Heart left ventricle (tissue), 13 donors: ENCODE measurements at regions not wholly inside any gene's neighbourhood (a gene's known extent, or its start where the extent isn't known, plus 50 kb on each side); places are given as distances from the start of the nearest gene placed in this dataset.

Experiments used
- POLR2A ChIP-seq, 2 donors: fragments of 450-650 bp; IDR thresholded peaks; one replicate each; pipeline ENCODE4 v1.6.1; 2017; ENCODE audit warnings: antibody characterized with exemption in 2 of 2, mild to moderate bottlenecking in 2 of 2, moderate library complexity in 2 of 2
- TF ChIP-seq, protein P1 (sequence below), 12 donors: fragments of 200-600 bp; sonication (generic) in 4 of 12; IDR thresholded peaks; one replicate each; pipeline versions ENCODE4 v1.5.0 to v1.8.0; 2018 to 2022; ENCODE audit warnings: antibody characterized with exemption in 12 of 12, mild to moderate bottlenecking in 5 of 12
- donor health status: ischemic (EF 13 %, LVEDD 7.1; RV severe dilation, severe dysfunction).
- donor health status: DM: no; HTN: yes; CAD: no.
- donor health status: DM: no; HTN: no; CAD: no.
- donor health status: ischemic (EF 25% LVEDD 6.9; RV normal size, moderate dysfunction).
- donor health status: ischemic (EF 25% LVEDD 5.7; RV mildly dilated, moderate dysfunction).
- donor health status: ischemic (EF 35%, LVEDD 5.7; RV mildly dilated, moderate dysfunction).
- donor health status: nonischemic (EF 11% LVEDD 7.7; RV severe dilation, severe dysfunction).
- donor health status: DM: yes; HTN: yes; CAD: no.
- donor health status: PGD.
- donor health status: ischemic (EF 29% LVEDD 5.4; RV normal size, mild dysfunction).
- donor health status: nonischemic (EF 23%, LVEDD 6.1; RV moderate dilation, normal function).

DNA sequence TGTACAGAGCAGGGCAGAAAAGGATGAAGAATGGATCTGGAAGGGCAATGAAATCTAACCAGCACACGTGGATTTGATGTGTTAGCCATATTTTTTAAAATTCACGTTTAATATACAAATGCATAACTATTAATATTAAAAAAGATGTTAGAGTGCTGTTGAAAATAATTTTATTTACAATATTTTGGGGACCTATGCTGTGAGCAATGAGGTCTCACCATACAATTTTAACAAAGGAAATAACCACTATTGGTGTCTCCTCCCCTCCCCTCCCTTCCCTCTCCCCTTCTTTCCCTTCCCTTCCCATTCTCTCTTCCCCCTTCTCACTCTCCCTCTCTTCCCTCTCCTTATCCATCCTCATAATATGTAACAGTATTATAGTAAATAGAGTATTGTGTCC lies 64.2 kb upstream of the GPR139 start:
- TF ChIP-seq, protein P1, sequence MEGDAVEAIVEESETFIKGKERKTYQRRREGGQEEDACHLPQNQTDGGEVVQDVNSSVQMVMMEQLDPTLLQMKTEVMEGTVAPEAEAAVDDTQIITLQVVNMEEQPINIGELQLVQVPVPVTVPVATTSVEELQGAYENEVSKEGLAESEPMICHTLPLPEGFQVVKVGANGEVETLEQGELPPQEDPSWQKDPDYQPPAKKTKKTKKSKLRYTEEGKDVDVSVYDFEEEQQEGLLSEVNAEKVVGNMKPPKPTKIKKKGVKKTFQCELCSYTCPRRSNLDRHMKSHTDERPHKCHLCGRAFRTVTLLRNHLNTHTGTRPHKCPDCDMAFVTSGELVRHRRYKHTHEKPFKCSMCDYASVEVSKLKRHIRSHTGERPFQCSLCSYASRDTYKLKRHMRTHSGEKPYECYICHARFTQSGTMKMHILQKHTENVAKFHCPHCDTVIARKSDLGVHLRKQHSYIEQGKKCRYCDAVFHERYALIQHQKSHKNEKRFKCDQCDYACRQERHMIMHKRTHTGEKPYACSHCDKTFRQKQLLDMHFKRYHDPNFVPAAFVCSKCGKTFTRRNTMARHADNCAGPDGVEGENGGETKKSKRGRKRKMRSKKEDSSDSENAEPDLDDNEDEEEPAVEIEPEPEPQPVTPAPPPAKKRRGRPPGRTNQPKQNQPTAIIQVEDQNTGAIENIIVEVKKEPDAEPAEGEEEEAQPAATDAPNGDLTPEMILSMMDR (IDR thresholded peaks at IDR 0.05): no peak
- no peak for TF ChIP-seq POLR2A (IDR thresholded peaks at IDR 0.05)
